Spleen (tissue), 7 donors: ENCODE measurements at regions not wholly inside any gene's neighbourhood (a gene's known extent, or its start where the extent isn't known, plus 50 kb on each side); places are given as distances from the start of the nearest gene placed in this dataset.

Source experiments
- CTCF ChIP-seq, 11 experiments: fragments of 200-600 bp in 7 of 11; fragments of 450-650 bp in 4 of 11; sonication (generic) in 4 of 11; IDR thresholded peaks in 8 of 11; conservative IDR thresholded peaks in 3 of 11; 1 replicate in 7 of 11; 2 replicates in 4 of 11; pipeline versions ENCODE4 v1.4.0 to v1.8.0; 2016 to 2021; ENCODE audit warnings: antibody characterized with exemption in 11 of 11, inconsistent platforms in 4 of 11, mild to moderate bottlenecking in 1 of 11
- POLR2AphosphoS5 ChIP-seq, 3 donors: sonication (generic); formaldehyde crosslinking; IDR thresholded peaks; one replicate each; pipeline ENCODE4 v1.5.1; 2017; ENCODE audit warnings: antibody characterized with exemption in 3 of 3
- donor health status: DM: no; HTN: no; CAD: no; lungs with moderate emphysema.
- donor health status: DM: no; HTN: no; CAD: no.
- donor health status: DM: no; HTN: no; CAD: no.

GRCh38 chr14:80055226-80055625, 156.1 kb downstream of the DIO2 start:
- TF ChIP-seq POLR2AphosphoS5 (IDR thresholded peaks at IDR 0.05) (no peak), CTCF (IDR thresholded peaks at IDR 0.05 in 8 of 11, conservative IDR thresholded peaks at IDR 0.05 in 3 of 11) (no peak)
